Cardiac muscle cell (in vitro differentiated cells and primary cell): ENCODE measurements at regions not wholly inside any gene's neighbourhood (a gene's known extent, or its start where the extent isn't known, plus 50 kb on each side); places are given as distances from the start of the nearest gene placed in this dataset.

Source experiments
- DNase-seq, 2 donors: peaks; one replicate each; pipeline versions ENCODE4 v3.0.0 to v3.0.0-alpha.2; 2010 to 2017; ENCODE audit warnings: low read depth in 1 of 2, low spot score in 1 of 2
- H3K27ac ChIP-seq: fragments of 200-600 bp; sonication (generic); 2 replicates; pipeline ENCODE4 v1.5.1; 2016
- H3K27me3 ChIP-seq: fragments of 200-600 bp; sonication (generic); 2 replicates; pipeline ENCODE4 v1.6.0; 2016; ENCODE audit warnings: control low read depth
- H3K36me3 ChIP-seq: fragments of 200-600 bp; sonication (generic); 2 replicates; pipeline ENCODE4 v1.5.1; 2016; ENCODE audit warnings: control low read depth
- H3K4me1 ChIP-seq: fragments of 200-600 bp; sonication (generic); 2 replicates; pipeline ENCODE4 v1.8.1; 2017; ENCODE audit warnings: low read depth, mild to moderate bottlenecking, mixed run types
- H3K4me3 ChIP-seq: fragments of 200-600 bp; sonication (generic); 2 replicates; pipeline ENCODE4 v1.5.1; 2016; ENCODE audit warnings: mild to moderate bottlenecking
- H3K9me3 ChIP-seq: fragments of 200-600 bp; sonication (generic); 2 replicates; pipeline ENCODE4 v1.5.1; 2017; ENCODE audit warnings: low read depth, mild to moderate bottlenecking, control low read depth
- TF ChIP-seq, protein P1 (sequence below): IDR thresholded peaks from 2 replicates; pipeline ENCODE4 v1.5.1; 2012; ENCODE audit warnings: low read depth, mild to moderate bottlenecking, low read length

DNA sequence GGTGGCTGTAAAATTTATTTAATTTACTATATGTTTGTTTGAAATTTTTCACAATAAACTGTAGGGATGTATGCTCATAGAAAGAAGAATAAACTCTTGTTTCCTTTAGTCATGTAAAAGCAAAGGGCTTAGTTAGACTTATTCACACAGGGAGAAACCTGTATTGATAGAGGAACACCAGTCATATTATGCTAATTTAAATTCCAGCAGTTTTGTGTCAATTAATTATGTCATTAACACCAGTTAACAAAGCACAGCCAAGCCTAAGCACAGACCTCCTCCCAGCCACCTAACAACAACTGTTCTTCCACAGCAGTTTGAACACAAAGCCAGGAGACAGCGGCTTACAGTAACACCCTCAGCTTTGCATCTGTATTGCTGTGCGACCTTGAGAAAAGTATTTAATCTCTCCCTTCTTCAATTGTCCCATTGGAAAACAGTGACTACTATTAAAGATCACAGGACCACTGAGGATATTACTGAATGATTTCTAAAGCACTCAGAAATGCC is 260.8 kb upstream of the RRP15 start:
- H3K9me3 ChIP-seq: no peaks in the 10 kb centered on the region
- H3K4me1 ChIP-seq: no peaks in the 10 kb centered on the region
- H3K27ac ChIP-seq: no peak overlapping the region
- H3K36me3 ChIP-seq: no peaks in the 10 kb centered on the region
- no peak overlapping the region for H3K4me3 ChIP-seq
- TF ChIP-seq, protein P1, sequence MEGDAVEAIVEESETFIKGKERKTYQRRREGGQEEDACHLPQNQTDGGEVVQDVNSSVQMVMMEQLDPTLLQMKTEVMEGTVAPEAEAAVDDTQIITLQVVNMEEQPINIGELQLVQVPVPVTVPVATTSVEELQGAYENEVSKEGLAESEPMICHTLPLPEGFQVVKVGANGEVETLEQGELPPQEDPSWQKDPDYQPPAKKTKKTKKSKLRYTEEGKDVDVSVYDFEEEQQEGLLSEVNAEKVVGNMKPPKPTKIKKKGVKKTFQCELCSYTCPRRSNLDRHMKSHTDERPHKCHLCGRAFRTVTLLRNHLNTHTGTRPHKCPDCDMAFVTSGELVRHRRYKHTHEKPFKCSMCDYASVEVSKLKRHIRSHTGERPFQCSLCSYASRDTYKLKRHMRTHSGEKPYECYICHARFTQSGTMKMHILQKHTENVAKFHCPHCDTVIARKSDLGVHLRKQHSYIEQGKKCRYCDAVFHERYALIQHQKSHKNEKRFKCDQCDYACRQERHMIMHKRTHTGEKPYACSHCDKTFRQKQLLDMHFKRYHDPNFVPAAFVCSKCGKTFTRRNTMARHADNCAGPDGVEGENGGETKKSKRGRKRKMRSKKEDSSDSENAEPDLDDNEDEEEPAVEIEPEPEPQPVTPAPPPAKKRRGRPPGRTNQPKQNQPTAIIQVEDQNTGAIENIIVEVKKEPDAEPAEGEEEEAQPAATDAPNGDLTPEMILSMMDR: no peak
- DNase-seq: no peak
- no peaks in the 10 kb centered on the region for H3K27me3 ChIP-seq

DNA sequence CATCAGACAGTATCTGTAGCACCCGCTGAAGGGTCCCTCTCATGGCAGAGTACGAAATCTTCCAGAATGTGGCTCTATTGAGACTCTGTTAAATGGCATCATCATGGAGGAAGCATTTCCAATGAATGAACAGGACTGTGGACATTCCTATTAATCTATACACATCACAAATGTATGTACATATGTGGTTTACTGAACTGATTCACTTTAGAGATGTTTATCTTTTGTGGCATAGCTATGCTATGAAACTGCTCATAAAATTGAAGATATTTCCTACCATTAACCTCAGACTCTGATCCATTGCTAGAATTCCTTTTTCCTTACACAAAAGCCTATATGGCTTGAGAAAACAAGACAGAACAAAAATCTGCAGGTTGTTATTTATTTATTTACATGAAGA is 259.6 kb upstream of the RRP15 start:
- H3K36me3 ChIP-seq: no peaks in the 10 kb centered on the region
- H3K4me1 ChIP-seq: no peaks in the 10 kb centered on the region
- TF ChIP-seq, protein P1: no peak
- H3K9me3 ChIP-seq: no peaks in the 10 kb centered on the region
- H3K27me3 ChIP-seq: no peaks in the 10 kb centered on the region
- no peak for DNase-seq
- no peak overlapping the region for H3K4me3 ChIP-seq
- no peak overlapping the region for H3K27ac ChIP-seq

DNA sequence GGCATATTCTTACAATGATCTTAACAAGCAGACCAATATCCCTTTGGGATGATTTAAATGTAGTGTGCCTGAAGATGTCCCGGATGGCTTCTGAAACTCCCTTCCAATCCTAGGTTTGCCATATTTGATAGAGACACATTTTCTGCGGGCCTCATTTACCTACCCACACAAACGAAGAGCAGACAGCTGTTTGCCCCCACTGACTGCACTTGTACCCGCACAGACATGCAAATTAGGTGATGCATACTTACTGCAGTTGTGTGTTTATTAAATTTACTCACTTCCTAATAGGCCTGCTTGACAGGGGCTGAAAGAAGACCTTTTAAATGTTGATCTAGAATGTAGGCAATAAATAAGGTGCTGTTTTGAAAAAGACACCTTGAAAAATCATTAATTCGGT is 257.9 kb upstream of the RRP15 start:
- Histone ChIP-seq H3K4me3 (no peak overlapping the region), H3K9me3 (no peaks in the 10 kb centered on the region), H3K4me1 (peaks cover 11% of the 10 kb centered on the region), H3K27ac (no peak overlapping the region), H3K36me3 (no peaks in the 10 kb centered on the region), H3K27me3 (no peaks in the 10 kb centered on the region)
- TF ChIP-seq, protein P1: no peak
- DNase-seq: no peak

- no peak overlapping the region for H3K27ac ChIP-seq
- no peak for DNase-seq
- peaks cover 13% of the 10 kb centered on the region for H3K4me1 ChIP-seq
- no peaks in the 10 kb centered on the region for H3K36me3 ChIP-seq
- TF ChIP-seq, protein P1: no peak
- H3K4me3 ChIP-seq: no peak overlapping the region
- no peaks in the 10 kb centered on the region for H3K9me3 ChIP-seq
- H3K27me3 ChIP-seq: no peaks in the 10 kb centered on the region
Observed at GRCh38 chr1:218030846-218031245, 254.2 kb upstream of the RRP15 start.

GRCh38 chr1:218031901-218032300 is 253.2 kb upstream of the RRP15 start:
- Histone ChIP-seq H3K36me3 (no peaks in the 10 kb centered on the region), H3K27me3 (no peaks in the 10 kb centered on the region), H3K27ac (no peak overlapping the region), H3K4me1 (peaks cover 13% of the 10 kb centered on the region), H3K4me3 (no peak overlapping the region), H3K9me3 (no peaks in the 10 kb centered on the region)
- TF ChIP-seq, protein P1: no peak
- DNase-seq: no peak

GRCh38 chr1:218034468-218034867 is 250.6 kb upstream of the RRP15 start:
- Histone ChIP-seq H3K9me3 (no peaks in the 10 kb centered on the region), H3K36me3 (no peaks in the 10 kb centered on the region), H3K4me3 (no peak overlapping the region), H3K4me1 (peaks cover 13% of the 10 kb centered on the region), H3K27me3 (no peaks in the 10 kb centered on the region), H3K27ac (no peak overlapping the region)
- TF ChIP-seq, protein P1: no peak
- no peak for DNase-seq
